ENCODE measurements at regions not wholly inside any gene's neighbourhood (a gene's known extent, or its start where the extent isn't known, plus 50 kb on each side); places are given as distances from the start of the nearest gene placed in this dataset.
A peak's percentile ranks its signal among the peaks of the same experiment; 100 is the strongest.
"Not testable (repeated sequence)": the region's sequence is repeated elsewhere in the genome, so short reads cannot be mapped to it uniquely, and the experiment has no call there.

DNA sequence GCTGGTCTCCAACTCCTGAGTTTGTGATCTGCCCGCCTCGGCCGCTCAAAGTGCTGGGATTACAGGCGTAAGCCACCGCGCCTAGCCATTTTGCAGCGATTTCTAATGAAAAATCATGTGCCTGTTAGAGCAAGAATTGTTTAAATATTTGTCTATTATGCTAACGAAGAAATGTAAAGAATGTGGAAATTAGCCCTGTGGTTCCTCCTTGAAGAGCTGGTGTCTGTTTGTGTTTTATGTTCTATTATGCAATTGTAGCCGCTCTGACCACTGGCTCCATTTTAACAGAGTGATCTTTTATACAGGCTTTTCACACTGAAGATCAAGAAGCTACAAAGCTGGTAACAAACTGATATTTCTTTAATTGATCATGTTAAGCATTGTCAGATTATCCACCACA is 217.3 kb downstream of the USP22 start:
- CTCF ChIA-PET: no interaction called here
- POLR2A ChIA-PET: no interaction called here

DNA sequence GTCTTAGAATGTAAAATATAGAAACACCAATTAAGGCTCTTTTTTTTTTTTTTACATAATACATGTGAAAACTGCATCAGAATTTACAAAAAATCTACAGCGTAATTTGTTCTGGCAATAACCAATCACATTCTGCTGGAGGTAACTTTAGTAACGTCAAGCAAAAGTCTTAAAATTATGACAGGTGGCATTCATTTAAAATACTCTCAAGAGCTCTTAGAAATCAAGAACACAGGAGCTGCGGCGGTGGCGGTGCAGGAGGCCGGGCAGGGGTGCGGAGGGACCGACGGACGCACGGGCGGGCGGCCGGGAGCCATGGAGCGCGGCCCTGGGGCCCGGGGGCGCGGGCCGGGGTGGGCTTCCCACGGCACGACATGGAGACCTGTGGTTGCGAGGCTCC is 202.4 kb downstream of the USP22 start:
- H3K27ac ChIP-seq (ENCODE audit: low read depth, low read length); POLR2A ChIA-PET; CTCF ChIA-PET: not testable (repeated sequence)

More for the DNA sequence above, 217.3 kb downstream of the USP22 start:
- Histone ChIP-seq H3K27me3 (ENCODE audit: control insufficient read depth, insufficient read depth, low read length) (no peaks in the 10 kb centered on the region), H3K4me3 (ENCODE audit: low read depth, low read length) (no peak overlapping the region), H3K27ac (ENCODE audit: low read depth, low read length) (no peak overlapping the region), H3K9me3 (ENCODE audit: control insufficient read depth, insufficient read depth, low read length) (no peaks in the 10 kb centered on the region)
- TF ChIP-seq, protein P1, sequence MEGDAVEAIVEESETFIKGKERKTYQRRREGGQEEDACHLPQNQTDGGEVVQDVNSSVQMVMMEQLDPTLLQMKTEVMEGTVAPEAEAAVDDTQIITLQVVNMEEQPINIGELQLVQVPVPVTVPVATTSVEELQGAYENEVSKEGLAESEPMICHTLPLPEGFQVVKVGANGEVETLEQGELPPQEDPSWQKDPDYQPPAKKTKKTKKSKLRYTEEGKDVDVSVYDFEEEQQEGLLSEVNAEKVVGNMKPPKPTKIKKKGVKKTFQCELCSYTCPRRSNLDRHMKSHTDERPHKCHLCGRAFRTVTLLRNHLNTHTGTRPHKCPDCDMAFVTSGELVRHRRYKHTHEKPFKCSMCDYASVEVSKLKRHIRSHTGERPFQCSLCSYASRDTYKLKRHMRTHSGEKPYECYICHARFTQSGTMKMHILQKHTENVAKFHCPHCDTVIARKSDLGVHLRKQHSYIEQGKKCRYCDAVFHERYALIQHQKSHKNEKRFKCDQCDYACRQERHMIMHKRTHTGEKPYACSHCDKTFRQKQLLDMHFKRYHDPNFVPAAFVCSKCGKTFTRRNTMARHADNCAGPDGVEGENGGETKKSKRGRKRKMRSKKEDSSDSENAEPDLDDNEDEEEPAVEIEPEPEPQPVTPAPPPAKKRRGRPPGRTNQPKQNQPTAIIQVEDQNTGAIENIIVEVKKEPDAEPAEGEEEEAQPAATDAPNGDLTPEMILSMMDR (IDR thresholded peaks at IDR 0.05; ENCODE audit: low read depth, low read length): no peak
- DNase-seq (ENCODE audit: low read depth, low spot score): no peak

DNA sequence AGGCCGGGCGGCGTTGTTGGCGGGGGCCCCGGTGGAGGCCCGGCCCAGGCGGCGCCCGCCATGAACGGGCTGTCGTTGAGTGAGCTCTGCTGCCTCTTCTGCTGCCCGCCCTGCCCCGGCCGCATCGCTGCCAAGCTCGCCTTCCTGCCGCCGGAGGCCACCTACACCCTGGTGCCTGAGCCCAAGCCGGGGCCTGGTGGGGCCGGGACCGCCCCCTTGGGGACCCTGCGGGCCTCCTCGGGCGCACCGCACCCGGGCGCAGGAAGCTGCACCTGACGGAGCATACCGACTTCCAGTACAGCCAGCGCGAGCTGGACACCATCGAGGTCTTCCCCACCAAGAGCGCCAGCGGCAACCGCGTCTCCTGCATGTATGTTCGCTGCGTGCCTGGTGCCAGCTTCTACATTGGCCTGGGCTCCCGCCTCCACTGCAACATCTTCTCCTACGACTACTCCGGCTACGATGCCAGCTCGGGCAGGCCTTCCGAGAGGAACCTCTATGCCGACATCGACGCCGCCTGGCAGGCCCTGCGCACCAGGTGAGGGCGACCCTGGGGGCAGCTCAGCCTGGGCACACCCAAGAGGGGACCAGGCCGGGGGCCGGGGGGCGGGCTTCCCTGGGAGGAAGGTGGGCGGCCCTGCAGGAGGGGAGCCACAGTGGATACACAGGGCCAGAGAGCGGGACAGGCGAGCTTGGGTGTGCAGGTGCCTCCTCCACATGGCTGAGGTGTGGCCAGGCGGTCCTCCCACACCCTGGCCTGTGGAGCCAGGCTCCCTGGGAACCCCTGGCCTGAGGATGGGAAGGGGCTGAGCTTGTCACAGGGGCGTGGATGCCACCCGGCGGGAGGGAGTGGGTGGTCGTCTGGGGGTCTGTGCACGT is 201.6 kb downstream of the USP22 start:
- DNase-seq (ENCODE audit: low read depth, low spot score); CTCF ChIA-PET; H3K4me3 ChIP-seq (ENCODE audit: low read depth, low read length); H3K9me3 ChIP-seq (ENCODE audit: control insufficient read depth, insufficient read depth, low read length); POLR2A ChIA-PET; H3K27ac ChIP-seq (ENCODE audit: low read depth, low read length): not testable (repeated sequence)
- peaks cover 13% of the 10 kb centered on the region for H3K27me3 ChIP-seq (ENCODE audit: control insufficient read depth, insufficient read depth, low read length)

More for the DNA sequence above, 202.4 kb downstream of the USP22 start:
- H3K27me3 ChIP-seq (ENCODE audit: control insufficient read depth, insufficient read depth, low read length): peaks cover 13% of the 10 kb centered on the region
- not testable (repeated sequence) for H3K4me3 ChIP-seq (ENCODE audit: low read depth, low read length); H3K9me3 ChIP-seq (ENCODE audit: control insufficient read depth, insufficient read depth, low read length); DNase-seq (ENCODE audit: low read depth, low spot score)

DNA sequence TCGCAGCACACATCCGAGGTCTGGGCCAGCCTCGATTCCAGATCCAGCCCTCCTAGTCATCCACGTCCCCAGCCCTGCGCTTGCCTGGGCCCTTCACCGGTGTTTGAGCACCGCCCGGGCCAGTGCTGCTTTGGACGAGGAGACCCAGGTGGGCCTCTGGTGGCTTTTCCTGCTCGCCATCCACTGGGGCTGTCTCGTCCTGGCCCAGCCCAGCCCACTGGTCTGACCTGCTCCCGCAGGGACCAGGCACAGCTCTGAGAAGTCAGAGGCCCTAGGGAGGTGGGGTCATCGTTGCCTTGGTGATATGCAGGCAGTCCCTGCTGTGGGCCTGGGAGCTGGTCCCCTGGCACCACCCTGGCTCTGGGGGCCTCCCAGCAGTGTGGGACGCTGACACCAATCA is 200.8 kb downstream of the USP22 start:
- POLR2A ChIA-PET; H3K27ac ChIP-seq (ENCODE audit: low read depth, low read length); CTCF ChIA-PET; DNase-seq (ENCODE audit: low read depth, low spot score); H3K4me3 ChIP-seq (ENCODE audit: low read depth, low read length); H3K9me3 ChIP-seq (ENCODE audit: control insufficient read depth, insufficient read depth, low read length): not testable (repeated sequence)
- peaks cover 10% of the 10 kb centered on the region for H3K27me3 ChIP-seq (ENCODE audit: control insufficient read depth, insufficient read depth, low read length)

DNA sequence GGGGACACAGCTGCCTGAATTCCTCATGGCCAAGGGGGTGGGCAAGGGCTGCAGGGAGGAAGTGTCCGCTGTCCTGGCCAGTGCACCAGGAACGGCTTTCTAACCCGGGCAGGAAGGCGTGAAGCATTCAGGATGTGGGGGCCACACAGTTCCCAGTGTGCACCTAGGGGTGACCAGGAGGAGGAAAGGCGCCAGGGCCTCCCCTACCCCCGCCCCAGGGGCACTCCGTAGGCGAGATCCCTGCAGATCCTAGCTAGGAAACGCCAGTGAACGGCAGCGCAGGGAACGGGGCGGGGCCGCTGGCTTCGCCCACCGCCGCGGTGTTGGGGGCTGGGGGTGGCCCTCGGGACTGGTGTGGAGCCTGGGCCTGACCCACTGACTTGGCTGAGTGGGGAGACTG is 199.6 kb downstream of the USP22 start:
- CTCF ChIA-PET; DNase-seq (ENCODE audit: low read depth, low spot score): not testable (repeated sequence)

DNA sequence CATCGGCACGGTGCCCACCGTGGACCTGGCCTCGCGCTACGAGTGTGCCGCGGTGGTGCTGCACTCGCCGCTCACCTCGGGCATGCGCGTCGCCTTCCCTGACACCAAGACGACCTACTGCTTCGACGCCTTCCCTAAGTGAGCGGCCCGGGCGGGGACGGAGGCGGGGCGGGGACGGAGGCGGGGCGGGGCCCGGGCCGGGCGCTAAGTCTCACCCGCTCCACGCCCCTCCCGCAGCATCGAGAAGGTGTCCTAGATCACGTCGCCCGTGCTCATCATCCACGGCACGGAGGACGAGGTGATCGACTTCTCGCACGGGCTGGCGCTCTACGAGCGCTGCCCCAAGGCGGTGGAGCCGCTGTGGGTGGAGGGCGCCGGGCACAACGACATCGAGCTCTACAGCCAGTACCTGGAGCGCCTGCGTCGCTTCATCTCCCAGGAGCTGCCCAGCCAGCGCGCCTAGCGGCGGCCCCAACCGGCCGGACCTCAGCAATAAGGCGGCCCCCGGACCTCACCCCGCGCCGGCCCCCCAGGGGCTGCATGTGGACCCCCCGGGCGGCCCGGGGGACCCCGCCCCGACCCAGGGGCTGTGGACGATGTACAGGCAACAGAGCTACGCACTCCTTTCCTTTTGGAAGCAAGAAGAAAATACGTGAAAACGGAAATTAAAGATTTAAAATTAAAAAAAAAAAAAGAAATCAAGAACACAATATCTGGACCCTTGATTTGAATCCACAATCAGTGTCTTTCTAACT is 198.8 kb downstream of the USP22 start:
- H3K27me3 ChIP-seq (ENCODE audit: control insufficient read depth, insufficient read depth, low read length): peaks cover 10% of the 10 kb centered on the region
- H3K27ac ChIP-seq (ENCODE audit: low read depth, low read length); DNase-seq (ENCODE audit: low read depth, low spot score); H3K4me3 ChIP-seq (ENCODE audit: low read depth, low read length); POLR2A ChIA-PET; H3K9me3 ChIP-seq (ENCODE audit: control insufficient read depth, insufficient read depth, low read length): not testable (repeated sequence)
- CTCF ChIA-PET: interaction anchor here (0.7 to 1.7 kb wide), 2 partner anchors 43 to 93 kb away, joined by 3 to 4 read pairs; no protein-coding TSS in a partner anchor

More for the DNA sequence above, 199.6 kb downstream of the USP22 start:
- H3K27ac ChIP-seq (ENCODE audit: low read depth, low read length); POLR2A ChIA-PET; H3K4me3 ChIP-seq (ENCODE audit: low read depth, low read length); H3K9me3 ChIP-seq (ENCODE audit: control insufficient read depth, insufficient read depth, low read length): not testable (repeated sequence)
- peaks cover 10% of the 10 kb centered on the region for H3K27me3 ChIP-seq (ENCODE audit: control insufficient read depth, insufficient read depth, low read length)

DNA sequence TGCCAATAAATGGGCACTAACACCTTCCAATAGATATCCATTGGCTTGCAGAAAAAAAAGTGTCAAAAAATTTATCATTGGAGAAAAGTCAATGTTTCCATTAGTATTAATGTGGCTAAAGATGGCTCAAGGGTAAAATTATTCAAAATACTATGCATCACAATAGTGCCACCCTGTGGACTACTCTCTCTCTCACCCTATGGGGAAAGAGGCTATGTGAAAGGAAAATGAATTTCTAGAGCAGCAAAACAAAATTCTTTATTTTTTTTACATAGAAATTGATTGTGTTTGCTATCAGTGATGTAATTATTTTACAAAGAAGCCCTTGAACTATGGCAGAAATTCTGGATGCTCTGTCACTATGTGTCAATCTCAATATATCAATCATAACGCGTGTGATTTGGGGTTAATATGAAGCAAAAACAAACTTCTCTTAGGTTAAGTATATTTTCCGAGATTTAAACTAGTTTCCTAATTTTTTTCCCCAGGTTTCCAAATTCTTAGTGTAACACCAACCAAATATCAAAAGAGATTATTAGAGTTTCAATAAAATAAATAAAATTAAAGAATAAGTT is 193.9 kb downstream of the USP22 start:
- H3K4me3 ChIP-seq (ENCODE audit: low read depth, low read length); H3K27ac ChIP-seq (ENCODE audit: low read depth, low read length); CTCF ChIA-PET; POLR2A ChIA-PET; H3K9me3 ChIP-seq (ENCODE audit: control insufficient read depth, insufficient read depth, low read length); DNase-seq (ENCODE audit: low read depth, low spot score): not testable (repeated sequence)
- TF ChIP-seq, protein P1 (IDR thresholded peaks at IDR 0.05; ENCODE audit: low read depth, low read length): peak; percentile 49
- H3K27me3 ChIP-seq (ENCODE audit: control insufficient read depth, insufficient read depth, low read length): peaks cover 21% of the 10 kb centered on the region

DNA sequence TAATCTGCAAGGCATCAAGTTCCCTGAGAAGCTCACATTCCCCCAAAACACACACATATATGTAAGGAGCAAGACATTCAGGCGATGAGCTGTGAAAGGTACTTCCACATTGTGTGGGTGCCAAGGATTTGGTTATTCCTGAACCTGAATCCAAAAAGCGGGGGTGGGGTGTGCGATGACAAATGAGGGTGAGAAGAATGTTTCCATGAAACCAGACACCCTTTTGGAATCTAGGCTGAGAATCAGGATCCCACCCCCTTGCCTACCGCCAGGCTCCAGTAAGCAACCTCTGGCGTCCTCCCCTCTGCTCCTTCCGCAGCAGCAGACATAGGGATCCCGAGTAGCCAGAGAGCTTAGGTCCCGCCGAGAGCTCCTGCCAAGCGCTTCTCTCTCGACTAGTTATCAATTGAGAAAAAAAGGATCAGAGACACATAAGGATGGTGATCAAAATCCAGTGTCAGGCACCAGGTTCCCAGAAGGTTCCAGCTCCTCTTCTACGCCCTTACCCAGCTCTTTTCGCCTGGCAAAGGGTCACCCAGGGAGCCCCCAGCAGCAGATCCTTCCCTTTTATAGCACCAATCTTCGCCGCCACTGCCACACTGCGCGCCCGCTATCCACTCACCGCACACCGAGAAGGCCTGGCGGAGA is 191.1 kb downstream of the USP22 start:
- ChIA-PET CTCF (interaction anchor here (0.6 to 1.0 kb wide), 2 partner anchors 56 to 141 kb away, joined by 3 to 8 read pairs; no protein-coding TSS in a partner anchor), POLR2A (interaction anchor here (0.6 kb wide), 1 partner anchor 188 kb away, joined by 6 read pairs; no protein-coding TSS in a partner anchor)
- not testable (repeated sequence) for H3K27ac ChIP-seq (ENCODE audit: low read depth, low read length); DNase-seq (ENCODE audit: low read depth, low spot score); H3K9me3 ChIP-seq (ENCODE audit: control insufficient read depth, insufficient read depth, low read length)
- peak overlapping the region; percentile 17; the same call in 1 of the 2 replicates for H3K4me3 ChIP-seq (ENCODE audit: low read depth, low read length)
- peaks cover 18% of the 10 kb centered on the region for H3K27me3 ChIP-seq (ENCODE audit: control insufficient read depth, insufficient read depth, low read length)

Data from AG04450 (cell line).